H1 (cell line): ENCODE measurements at regions not wholly inside any gene's neighbourhood (a gene's known extent, or its start where the extent isn't known, plus 50 kb on each side); places are given as distances from the start of the nearest gene placed in this dataset.

Experiments
- EP300 ChIP-seq, 2 experiments: IDR thresholded peaks; 1 replicate in 1 of 2; 2 replicates in 1 of 2; pipeline ENCODE4 v1.6.1; 2011 to 2012; ENCODE audit warnings: low read depth in 2 of 2, low read length in 2 of 2, mild to moderate bottlenecking in 2 of 2, borderline replicate concordance in 1 of 2, inconsistent platforms in 1 of 2, moderate library complexity in 1 of 2
- RFX5 ChIP-seq: IDR thresholded peaks from 2 replicates; pipeline ENCODE4 v1.6.1; 2011; ENCODE audit warnings: low read depth, low read length, improper control_type of control experiment, borderline replicate concordance
- SAP30 ChIP-seq: fragments of 300-600 bp; sonication (generic); IDR thresholded peaks from 2 replicates; pipeline ENCODE4 v1.7.1; 2012; ENCODE audit warnings: low read length, moderate library complexity, mild to moderate bottlenecking, inconsistent platforms; ENCODE audit not compliant: insufficient read depth, insufficient replicate concordance
- SP2 ChIP-seq: IDR thresholded peaks from 2 replicates; pipeline ENCODE4 v1.6.1; 2012; ENCODE audit warnings: mild to moderate bottlenecking, low read length, inconsistent platforms
- SUZ12 ChIP-seq: fragments of 200-600 bp; sonication (generic); IDR thresholded peaks from 2 replicates; pipeline ENCODE4 v1.6.1; 2012; ENCODE audit warnings: mild to moderate bottlenecking, inconsistent platforms, low read length, moderate library complexity, mixed read lengths
- YY1 ChIP-seq: IDR thresholded peaks from 2 replicates; pipeline ENCODE4 v1.6.1; 2011; ENCODE audit warnings: low read depth, mild to moderate bottlenecking, low read length

GRCh38 chr5:145221416-145221815 lies 613.7 kb downstream of the PRELID2 start (continued):
- TF ChIP-seq EP300 (IDR thresholded peaks at IDR 0.05; ENCODE audit: borderline replicate concordance in 1 of 2, low read depth in 2 of 2, low read length in 2 of 2) (no peak), SAP30 (no peak), SUZ12 (no peak), RFX5 (no peak), SP2 (no peak), YY1 (no peak)
